ENCODE measurements at regions not wholly inside any gene's neighbourhood (a gene's known extent, or its start where the extent isn't known, plus 50 kb on each side); places are given as distances from the start of the nearest gene placed in this dataset.

DNA sequence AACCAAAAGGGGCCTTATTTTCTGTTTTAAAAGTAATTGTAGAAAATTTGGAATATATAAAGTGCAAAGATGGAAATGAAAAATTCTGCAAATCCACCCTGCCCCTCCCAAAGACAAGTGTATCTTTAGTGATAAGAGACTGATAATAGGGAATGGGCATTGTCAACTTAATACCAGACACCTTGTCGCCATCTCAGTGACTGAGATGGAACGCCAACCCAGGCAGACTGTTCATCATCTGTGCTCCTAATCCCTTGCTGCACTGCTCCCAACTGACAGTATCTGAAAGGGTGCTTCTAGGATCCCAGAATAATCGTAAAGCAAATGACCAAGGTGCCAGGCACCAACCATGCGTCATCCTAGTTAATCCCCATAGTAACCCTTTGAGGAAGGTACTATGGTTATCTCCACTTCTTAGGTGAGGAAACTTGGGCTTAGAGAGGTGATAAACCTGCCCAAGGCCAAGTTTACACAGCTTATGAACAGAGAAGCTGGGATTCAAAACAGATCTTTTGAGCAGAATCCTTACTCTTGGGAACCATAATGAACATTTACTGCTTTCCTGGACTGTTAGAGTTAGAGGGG is 583.7 kb downstream of the GATA3 start:
- Mint-ChIP-seq H3K27ac (no peak overlapping the region), H3K4me1 (ENCODE audit: low read depth) (no peaks in the 10 kb centered on the region), H3K9me3 (ENCODE audit: low read depth) (peaks cover 13% of the 10 kb centered on the region), H3K36me3 (ENCODE audit: insufficient read depth) (peaks cover 1% of the 10 kb centered on the region), H3K4me3 (ENCODE audit: low read depth) (no peak overlapping the region), H3K27me3 (peaks cover 3% of the 10 kb centered on the region)
- TF ChIP-seq, protein P1, sequence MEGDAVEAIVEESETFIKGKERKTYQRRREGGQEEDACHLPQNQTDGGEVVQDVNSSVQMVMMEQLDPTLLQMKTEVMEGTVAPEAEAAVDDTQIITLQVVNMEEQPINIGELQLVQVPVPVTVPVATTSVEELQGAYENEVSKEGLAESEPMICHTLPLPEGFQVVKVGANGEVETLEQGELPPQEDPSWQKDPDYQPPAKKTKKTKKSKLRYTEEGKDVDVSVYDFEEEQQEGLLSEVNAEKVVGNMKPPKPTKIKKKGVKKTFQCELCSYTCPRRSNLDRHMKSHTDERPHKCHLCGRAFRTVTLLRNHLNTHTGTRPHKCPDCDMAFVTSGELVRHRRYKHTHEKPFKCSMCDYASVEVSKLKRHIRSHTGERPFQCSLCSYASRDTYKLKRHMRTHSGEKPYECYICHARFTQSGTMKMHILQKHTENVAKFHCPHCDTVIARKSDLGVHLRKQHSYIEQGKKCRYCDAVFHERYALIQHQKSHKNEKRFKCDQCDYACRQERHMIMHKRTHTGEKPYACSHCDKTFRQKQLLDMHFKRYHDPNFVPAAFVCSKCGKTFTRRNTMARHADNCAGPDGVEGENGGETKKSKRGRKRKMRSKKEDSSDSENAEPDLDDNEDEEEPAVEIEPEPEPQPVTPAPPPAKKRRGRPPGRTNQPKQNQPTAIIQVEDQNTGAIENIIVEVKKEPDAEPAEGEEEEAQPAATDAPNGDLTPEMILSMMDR (IDR thresholded peaks at IDR 0.05; ENCODE audit: unreplicated experiment) = no peak
- DNase-seq (ENCODE audit: low spot score, unreplicated experiment) = no peak

DNA sequence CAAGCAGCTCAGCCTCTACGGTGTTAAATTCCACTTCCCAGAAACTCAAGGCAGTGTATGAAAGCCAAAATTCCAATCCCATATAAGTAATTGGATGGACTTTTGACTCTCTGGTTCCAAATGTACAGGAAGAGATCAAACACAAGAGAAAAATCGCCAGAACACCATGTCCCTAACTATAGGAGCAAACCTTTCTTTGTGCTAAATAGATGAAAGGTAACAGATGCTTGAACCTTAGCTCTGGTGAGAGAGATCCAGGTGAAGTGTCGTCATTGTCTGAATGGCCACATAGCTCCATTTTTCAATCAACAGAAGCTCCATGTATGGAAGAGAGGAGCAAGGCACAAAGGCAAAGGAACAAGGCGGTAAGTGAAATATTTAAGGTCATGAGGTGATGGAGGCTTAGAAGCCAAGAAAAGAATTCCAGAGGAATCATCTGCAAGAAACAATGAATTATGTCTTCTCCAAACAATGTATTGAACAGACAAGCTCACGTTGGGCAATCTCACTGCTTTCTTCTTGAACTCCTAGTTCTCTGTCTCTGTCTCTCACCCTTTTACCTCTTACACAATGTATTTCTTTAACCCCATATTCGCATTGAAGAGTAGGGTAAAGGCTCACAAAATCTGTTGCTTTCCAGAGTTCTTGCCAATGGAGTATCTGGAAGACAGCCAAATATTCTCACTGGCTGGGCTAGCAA is 585.1 kb downstream of the GATA3 start:
- no peak for DNase-seq (ENCODE audit: low spot score, unreplicated experiment)
- Mint-ChIP-seq H3K9me3 (ENCODE audit: low read depth) (peaks cover 13% of the 10 kb centered on the region), H3K4me1 (ENCODE audit: low read depth) (no peaks in the 10 kb centered on the region), H3K27me3 (peaks cover 3% of the 10 kb centered on the region), H3K27ac (no peak overlapping the region), H3K36me3 (ENCODE audit: insufficient read depth) (peaks cover 1% of the 10 kb centered on the region), H3K4me3 (ENCODE audit: low read depth) (no peak overlapping the region)
- TF ChIP-seq, protein P1 (IDR thresholded peaks at IDR 0.05; ENCODE audit: unreplicated experiment) = no peak

DNA sequence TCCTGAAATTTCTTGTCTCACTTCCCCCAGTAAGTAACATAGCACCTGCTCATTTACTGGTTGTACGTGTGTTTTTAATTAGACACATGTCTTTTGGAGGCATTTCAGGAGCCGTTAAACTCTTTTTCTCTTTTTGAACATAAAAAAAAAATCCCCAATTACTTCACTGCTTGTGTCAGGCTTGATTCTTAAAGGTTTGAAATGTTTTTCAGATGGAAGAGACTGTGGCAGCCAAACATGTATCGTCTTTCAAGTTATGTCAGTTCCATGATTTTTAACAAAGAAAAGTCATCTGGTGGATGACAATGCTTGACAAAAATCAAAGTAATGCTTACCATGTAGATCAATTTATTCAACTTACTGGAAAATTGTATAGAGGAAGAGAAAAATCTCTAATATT is 585.8 kb downstream of the GATA3 start:
- H3K4me1 Mint-ChIP-seq (ENCODE audit: low read depth) = no peaks in the 10 kb centered on the region
- peaks cover 13% of the 10 kb centered on the region for H3K9me3 Mint-ChIP-seq (ENCODE audit: low read depth)
- no peak overlapping the region for H3K4me3 Mint-ChIP-seq (ENCODE audit: low read depth)
- TF ChIP-seq, protein P1 (IDR thresholded peaks at IDR 0.05; ENCODE audit: unreplicated experiment) = no peak
- H3K27me3 Mint-ChIP-seq = peaks cover 3% of the 10 kb centered on the region
- peaks cover 1% of the 10 kb centered on the region for H3K36me3 Mint-ChIP-seq (ENCODE audit: insufficient read depth)
- H3K27ac Mint-ChIP-seq = no peak overlapping the region
- DNase-seq (ENCODE audit: low spot score, unreplicated experiment) = no peak

DNA sequence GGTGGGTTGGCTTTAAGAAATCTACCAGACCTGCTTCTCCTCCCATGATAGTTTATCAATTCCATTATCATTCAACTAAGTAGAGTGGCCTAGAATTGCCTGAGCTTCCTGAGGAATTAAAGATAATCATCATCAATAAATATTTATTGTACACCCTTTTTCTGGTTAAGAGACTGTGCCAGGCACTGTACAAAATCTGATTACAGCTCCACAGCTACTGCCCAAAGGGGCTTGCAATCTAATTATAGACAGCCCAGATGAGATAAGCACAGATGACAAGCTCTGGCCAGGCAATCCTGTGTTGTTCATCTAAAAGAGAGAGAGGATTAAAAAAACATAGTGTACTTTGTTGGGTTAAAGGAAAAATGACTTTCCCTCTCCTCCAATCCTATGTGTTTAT is 586.4 kb downstream of the GATA3 start:
- peaks cover 1% of the 10 kb centered on the region for H3K36me3 Mint-ChIP-seq (ENCODE audit: insufficient read depth)
- H3K4me1 Mint-ChIP-seq (ENCODE audit: low read depth) = no peaks in the 10 kb centered on the region
- H3K27me3 Mint-ChIP-seq = peaks cover 3% of the 10 kb centered on the region
- H3K4me3 Mint-ChIP-seq (ENCODE audit: low read depth) = no peak overlapping the region
- peaks cover 13% of the 10 kb centered on the region for H3K9me3 Mint-ChIP-seq (ENCODE audit: low read depth)
- DNase-seq (ENCODE audit: low spot score, unreplicated experiment) = no peak
- no peak overlapping the region for H3K27ac Mint-ChIP-seq
- TF ChIP-seq, protein P1 (IDR thresholded peaks at IDR 0.05; ENCODE audit: unreplicated experiment) = no peak

DNA sequence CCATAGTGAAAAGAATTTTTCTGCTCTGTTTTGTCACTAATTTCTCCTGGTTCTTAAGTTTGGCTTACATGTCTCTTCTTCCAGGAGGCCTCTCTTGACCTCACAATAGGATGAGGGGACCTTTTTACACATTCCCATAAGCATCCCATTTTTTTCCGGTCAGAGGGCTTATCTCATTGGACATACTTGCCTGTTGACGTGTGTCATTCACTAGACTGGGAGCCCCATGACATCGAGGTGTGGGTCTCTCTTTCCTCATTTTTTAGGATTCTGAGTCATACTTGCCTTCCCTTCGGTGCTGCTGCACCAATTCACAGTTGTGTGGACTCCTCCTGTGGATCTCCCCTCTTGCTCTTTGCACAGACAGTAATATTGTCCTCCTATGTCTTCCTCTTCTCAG is 601.8 kb downstream of the GATA3 start:
- Mint-ChIP-seq H3K4me1 (ENCODE audit: low read depth) (no peaks in the 10 kb centered on the region), H3K27ac (no peak overlapping the region), H3K27me3 (no peaks in the 10 kb centered on the region)

More for the DNA sequence above, 601.8 kb downstream of the GATA3 start:
- H3K4me3 Mint-ChIP-seq (ENCODE audit: low read depth) = no peak overlapping the region
- TF ChIP-seq, protein P1 (IDR thresholded peaks at IDR 0.05; ENCODE audit: unreplicated experiment) = no peak
- no peaks in the 10 kb centered on the region for H3K9me3 Mint-ChIP-seq (ENCODE audit: low read depth)
- no peak for DNase-seq (ENCODE audit: low spot score, unreplicated experiment)
- H3K36me3 Mint-ChIP-seq (ENCODE audit: insufficient read depth) = no peaks in the 10 kb centered on the region

Data from progenitor cell of endocrine pancreas (in vitro differentiated cells).